Keratinocyte (primary cell): ENCODE measurements at regions not wholly inside any gene's neighbourhood (a gene's known extent, or its start where the extent isn't known, plus 50 kb on each side); places are given as distances from the start of the nearest gene placed in this dataset.

Source experiments
- DNase-seq: peaks from one replicate; pipeline ENCODE4 v3.0.0-alpha.2; 2011; ENCODE audit warnings: low read depth, missing footprints, low spot score
- FAIRE-seq: peaks from 2 replicates; lab custom pipeline; 2011; peaks lifted over from hg19 to GRCh38; lab: Jason Lieb, UNC
- H2AFZ ChIP-seq: 2 replicates; pipeline ENCODE4 v1.6.0; 2012; ENCODE audit warnings: low read length, control low read depth, inconsistent platforms; ENCODE audit not compliant: control insufficient read depth
- H3K27ac ChIP-seq: 2 replicates; pipeline ENCODE4 v1.5.1; 2011; ENCODE audit warnings: low read length; ENCODE audit not compliant: control insufficient read depth, insufficient read depth
- H3K27me3 ChIP-seq: 3 replicates; pipeline ENCODE4 v1.6.0; 2011; ENCODE audit warnings: low read length; ENCODE audit not compliant: control insufficient read depth, insufficient read depth; ENCODE audit errors: extremely low read depth
- H3K36me3 ChIP-seq, 2 experiments: 2 replicates in 1 of 2; 3 replicates in 1 of 2; pipeline ENCODE4 v1.5.1; 2011; ENCODE audit warnings: low read length in 2 of 2, mild to moderate bottlenecking in 1 of 2; ENCODE audit not compliant: control insufficient read depth in 2 of 2, insufficient read depth in 2 of 2; ENCODE audit errors: extremely low read depth in 1 of 2
- H3K4me1 ChIP-seq: 3 replicates; pipeline ENCODE4 v1.5.1; 2011; ENCODE audit warnings: low read length; ENCODE audit not compliant: control insufficient read depth, insufficient read depth; ENCODE audit errors: extremely low read depth
- H3K4me2 ChIP-seq: 3 replicates; pipeline ENCODE4 v1.6.0; 2011; ENCODE audit warnings: low read depth, low read length; ENCODE audit not compliant: control insufficient read depth, insufficient read depth; ENCODE audit errors: extremely low read depth
- H3K4me3 ChIP-seq, 3 experiments: fragments of 200-600 bp in 1 of 3; sonication (generic) in 1 of 3; 2 replicates in 2 of 3; 3 replicates in 1 of 3; pipeline ENCODE4 v1.5.1; 2011 to 2016; ENCODE audit warnings: low read length in 3 of 3, mild to moderate bottlenecking in 3 of 3, control low read depth in 2 of 3, inconsistent platforms in 1 of 3, low read depth in 1 of 3, mixed read lengths in 1 of 3, mixed run types in 1 of 3, moderate library complexity in 1 of 3; ENCODE audit not compliant: control insufficient read depth in 2 of 3, insufficient read depth in 2 of 3; ENCODE audit errors: extremely low read depth in 1 of 3
- H3K79me2 ChIP-seq: 2 replicates; pipeline ENCODE4 v1.6.0; 2012; ENCODE audit warnings: low read length; ENCODE audit not compliant: control insufficient read depth, insufficient read depth
- H3K9ac ChIP-seq: 3 replicates; pipeline ENCODE4 v1.6.0; 2011; ENCODE audit warnings: low read length; ENCODE audit not compliant: control insufficient read depth, insufficient read depth; ENCODE audit errors: extremely low read depth
- H3K9me1 ChIP-seq: 3 replicates; pipeline ENCODE4 v1.6.0; 2011; ENCODE audit warnings: low read length; ENCODE audit not compliant: control insufficient read depth, insufficient read depth; ENCODE audit errors: extremely low read depth
- H3K9me3 ChIP-seq: 2 replicates; pipeline ENCODE4 v1.5.1; 2012; ENCODE audit warnings: low read depth, low read length; ENCODE audit not compliant: control insufficient read depth
- H4K20me1 ChIP-seq: 3 replicates; pipeline ENCODE4 v1.6.0; 2011; ENCODE audit warnings: low read length; ENCODE audit not compliant: control insufficient read depth, insufficient read depth; ENCODE audit errors: extremely low read depth
- EZH2 ChIP-seq: IDR thresholded peaks from one replicate; pipeline ENCODE4 v1.6.1; 2012; ENCODE audit warnings: inconsistent platforms, mild to moderate bottlenecking, low read length, moderate library complexity
- dilution Hi-C: fragments of 300-500 bp; cut with MboI; formaldehyde crosslinking; loops from one replicate; pipeline ENCODE4 v1.7.0; 2020; ENCODE audit warnings: low sequenced_read_pairs; ENCODE audit not compliant: extremely low pct_ligation_motif_present
- TF ChIP-seq, protein P1 (sequence below), 3 experiments: IDR thresholded peaks in 1 of 3; conservative IDR thresholded peaks in 1 of 3; optimal IDR thresholded peaks in 1 of 3; 2 replicates in 2 of 3; 3 replicates in 1 of 3; pipeline versions ENCODE3 to v1.5.1; 2011; ENCODE audit warnings: low read length in 3 of 3, mild to moderate bottlenecking in 3 of 3, moderate library complexity in 2 of 3, control low read depth in 1 of 3, inconsistent platforms in 1 of 3; ENCODE audit not compliant: insufficient read depth in 2 of 3; ENCODE audit errors: extremely low read depth in 1 of 3

DNA sequence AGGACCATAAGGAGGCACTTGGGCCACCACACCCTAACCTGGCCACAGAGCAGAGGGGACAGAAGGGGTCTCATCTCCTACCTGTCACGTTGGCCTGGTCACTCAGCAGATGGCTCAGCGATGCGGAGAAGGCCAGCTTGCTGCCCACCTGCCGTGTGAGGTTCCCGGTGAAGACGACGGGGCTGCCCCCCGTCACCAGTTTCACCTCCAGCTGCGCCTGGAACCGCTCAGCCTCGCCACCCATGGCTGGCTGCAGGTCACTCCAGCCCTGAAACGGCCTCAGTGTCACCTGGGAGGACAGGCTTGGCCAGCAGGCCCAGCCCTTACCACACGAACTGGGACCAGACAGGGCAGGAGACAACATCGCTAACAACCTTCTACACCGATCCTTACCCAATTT lies 116.8 kb downstream of the RMI2 start:
- Histone ChIP-seq H3K9ac (no peak overlapping the region), H4K20me1 (no peaks in the 10 kb centered on the region), H3K9me1 (no peaks in the 10 kb centered on the region), H3K4me2 (no peak overlapping the region), H3K27ac (no peak overlapping the region), H3K27me3 (peaks cover 5% of the 10 kb centered on the region), H3K36me3 (no peaks in the 10 kb centered on the region), H3K4me1 (no peaks in the 10 kb centered on the region), H3K9me3 (no peaks in the 10 kb centered on the region), H3K79me2 (no peaks in the 10 kb centered on the region), H2AFZ (no peak overlapping the region), H3K4me3 (no peak overlapping the region)
- TF ChIP-seq EZH2: no peak
- TF ChIP-seq, protein P1, sequence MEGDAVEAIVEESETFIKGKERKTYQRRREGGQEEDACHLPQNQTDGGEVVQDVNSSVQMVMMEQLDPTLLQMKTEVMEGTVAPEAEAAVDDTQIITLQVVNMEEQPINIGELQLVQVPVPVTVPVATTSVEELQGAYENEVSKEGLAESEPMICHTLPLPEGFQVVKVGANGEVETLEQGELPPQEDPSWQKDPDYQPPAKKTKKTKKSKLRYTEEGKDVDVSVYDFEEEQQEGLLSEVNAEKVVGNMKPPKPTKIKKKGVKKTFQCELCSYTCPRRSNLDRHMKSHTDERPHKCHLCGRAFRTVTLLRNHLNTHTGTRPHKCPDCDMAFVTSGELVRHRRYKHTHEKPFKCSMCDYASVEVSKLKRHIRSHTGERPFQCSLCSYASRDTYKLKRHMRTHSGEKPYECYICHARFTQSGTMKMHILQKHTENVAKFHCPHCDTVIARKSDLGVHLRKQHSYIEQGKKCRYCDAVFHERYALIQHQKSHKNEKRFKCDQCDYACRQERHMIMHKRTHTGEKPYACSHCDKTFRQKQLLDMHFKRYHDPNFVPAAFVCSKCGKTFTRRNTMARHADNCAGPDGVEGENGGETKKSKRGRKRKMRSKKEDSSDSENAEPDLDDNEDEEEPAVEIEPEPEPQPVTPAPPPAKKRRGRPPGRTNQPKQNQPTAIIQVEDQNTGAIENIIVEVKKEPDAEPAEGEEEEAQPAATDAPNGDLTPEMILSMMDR (optimal IDR thresholded peaks at IDR 0.05 in 1 of 3, IDR thresholded peaks at IDR 0.05 in 1 of 3, conservative IDR thresholded peaks at IDR 0.05 in 1 of 3; ENCODE audit: extremely low read depth in 1 of 3, insufficient read depth in 2 of 3, low read length in 3 of 3): no peak
- DNase-seq (no peak), FAIRE-seq (no peak)
- dilution Hi-C loops: no loop called here

DNA sequence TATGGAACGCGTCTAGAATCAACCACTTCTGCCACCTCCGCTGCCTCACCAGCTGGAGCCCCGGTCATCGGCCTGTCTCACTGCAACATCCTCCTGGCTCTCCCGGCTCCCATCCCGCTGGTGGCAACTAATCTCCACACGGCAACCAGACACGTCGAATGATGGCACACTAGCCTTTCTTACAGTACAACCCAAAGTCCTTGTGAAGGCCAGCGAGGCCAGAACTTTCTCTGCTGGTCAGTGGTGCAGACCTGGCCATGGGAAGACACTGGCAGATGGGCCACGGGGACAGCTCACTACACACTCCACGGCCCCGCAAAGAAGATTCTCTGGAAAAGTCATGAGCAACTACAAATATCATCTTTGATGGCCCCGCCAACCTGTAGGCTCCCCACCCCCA lies 117.6 kb downstream of the RMI2 start:
- no peak for FAIRE-seq
- Histone ChIP-seq H3K9me3 (no peaks in the 10 kb centered on the region), H2AFZ (no peak overlapping the region), H3K79me2 (no peaks in the 10 kb centered on the region), H3K36me3 (no peaks in the 10 kb centered on the region), H3K27ac (no peak overlapping the region), H3K9ac (no peak overlapping the region), H3K4me2 (no peak overlapping the region), H4K20me1 (no peaks in the 10 kb centered on the region), H3K4me1 (no peaks in the 10 kb centered on the region), H3K27me3 (peaks cover 5% of the 10 kb centered on the region), H3K4me3 (no peak overlapping the region), H3K9me1 (no peaks in the 10 kb centered on the region)
- no peak for TF ChIP-seq EZH2
- TF ChIP-seq, protein P1 (optimal IDR thresholded peaks at IDR 0.05 in 1 of 3, IDR thresholded peaks at IDR 0.05 in 1 of 3, conservative IDR thresholded peaks at IDR 0.05 in 1 of 3; ENCODE audit: extremely low read depth in 1 of 3, insufficient read depth in 2 of 3, low read length in 3 of 3): no peak
- dilution Hi-C loops: no loop called here
- no peak for DNase-seq
